ENCODE measurements at regions not wholly inside any gene's neighbourhood (a gene's known extent, or its start where the extent isn't known, plus 50 kb on each side); places are given as distances from the start of the nearest gene placed in this dataset.

GRCh38 chr9:88229434-88229833 is 91.2 kb upstream of the SPATA31C2 start:
- no peak for DNase-seq (ENCODE audit: low spot score)

- DNase-seq (ENCODE audit: low spot score) = no peak
Measured at GRCh38 chr9:88224938-88225337, 86.7 kb upstream of the SPATA31C2 start.

GRCh38 chr9:88221105-88221504 is 82.8 kb upstream of the SPATA31C2 start:
- DNase-seq (ENCODE audit: low spot score) = no peak

- DNase-seq (ENCODE audit: low spot score) = no peak
Measured at GRCh38 chr9:88220652-88221051, 82.4 kb upstream of the SPATA31C2 start.

GRCh38 chr9:88219601-88220000 is 81.3 kb upstream of the SPATA31C2 start:
- DNase-seq (ENCODE audit: low spot score) = no peak

- no peak for DNase-seq (ENCODE audit: low spot score)
Measured at GRCh38 chr9:88218726-88219125, 80.5 kb upstream of the SPATA31C2 start.

- DNase-seq (ENCODE audit: low spot score) = no peak
Measured at GRCh38 chr9:88216126-88216995, 78.1 kb upstream of the SPATA31C2 start.

GRCh38 chr9:88215196-88216125 is 77.2 kb upstream of the SPATA31C2 start:
- no peak for DNase-seq (ENCODE audit: low spot score)

GRCh38 chr9:88202321-88202720 is 64.0 kb upstream of the SPATA31C2 start:
- no peak for DNase-seq (ENCODE audit: low spot score)

- peak; percentile 66 for DNase-seq (ENCODE audit: low spot score)
Measured at GRCh38 chr9:88198341-88198807, 60.1 kb upstream of the SPATA31C2 start.

- peak; percentile 93 for DNase-seq (ENCODE audit: low spot score)
Measured at GRCh38 chr9:88197781-88198340, 59.6 kb upstream of the SPATA31C2 start.

- DNase-seq (ENCODE audit: low spot score) = peak; percentile 72
Measured at GRCh38 chr9:88197016-88197415, 58.7 kb upstream of the SPATA31C2 start.

- DNase-seq (ENCODE audit: low spot score) = no peak
Measured at GRCh38 chr9:88196142-88196790, 58.0 kb upstream of the SPATA31C2 start.

GRCh38 chr9:88193766-88194165 is 55.5 kb upstream of the SPATA31C2 start:
- no peak for DNase-seq (ENCODE audit: low spot score)

GRCh38 chr9:88191456-88191855 is 53.2 kb upstream of the SPATA31C2 start:
- no peak for DNase-seq (ENCODE audit: low spot score)

- no peak for DNase-seq (ENCODE audit: low spot score)
Measured at GRCh38 chr9:88189371-88189770, 51.1 kb upstream of the SPATA31C2 start.
